Pancreas (tissue), 10 donors: ENCODE measurements at regions not wholly inside any gene's neighbourhood (a gene's known extent, or its start where the extent isn't known, plus 50 kb on each side); places are given as distances from the start of the nearest gene placed in this dataset.

Source experiments
- ATAC-seq, 4 donors: fragments of 200-7000 bp; cut with Tn5 transposase; one replicate each; pipeline versions ENCODE4 v1.8.0 to v1.9.1; 2020; ENCODE audit warnings: mild to moderate bottlenecking in 4 of 4, moderate library complexity in 4 of 4
- DNase-seq, 6 donors: peaks; one replicate each; pipeline ENCODE4 v3.0.0-alpha.2; 2020
- FAIRE-seq: peaks from 2 replicates; lab custom pipeline; 2012; peaks lifted over from hg19 to GRCh38; lab: Jason Lieb, UNC
- H3K27ac ChIP-seq, 4 donors: fragments of 200-600 bp; sonication (generic); 1 replicate in 3 of 4; 2 replicates in 1 of 4; pipeline versions ENCODE4 v1.5.0 to v1.8.0; 2020
- H3K27me3 ChIP-seq, 4 donors: fragments of 200-600 bp; one replicate each; pipeline ENCODE4 v1.8.0; 2021
- H3K36me3 ChIP-seq, 3 donors: fragments of 200-600 bp; sonication (generic) in 1 of 3; one replicate each; pipeline versions ENCODE4 v1.5.0 to v1.8.0; 2020 to 2021
- H3K4me1 ChIP-seq, 3 donors: fragments of 200-600 bp; one replicate each; pipeline ENCODE4 v1.8.0; 2021
- H3K4me3 ChIP-seq, 4 donors: fragments of 200-600 bp; sonication (generic) in 2 of 4; one replicate each; pipeline versions ENCODE4 v1.5.0 to v1.8.0; 2020 to 2021
- H3K9me3 ChIP-seq, 4 donors: fragments of 200-600 bp; one replicate each; pipeline ENCODE4 v1.8.0; 2021
- WGBS, 2 donors: extraction: QIAGEN DNeasy Blood & Tissue Kit; methylation state at CpG; one replicate each; pipeline ENCODE4 v1.1.7; 2013; 5-methylcytosine and 5-hydroxymethylcytosine counted together
- intact Hi-C, 3 donors: fragments of 100-400 bp; cut with DNase I; formaldehyde crosslinking; loops; one replicate each; pipeline versions ENCODE4 v1.11.1 to v1.14.2; 2022
- TF ChIP-seq, protein P1 (sequence below), 4 donors: fragments of 200-600 bp; sonication (generic) in 3 of 4; IDR thresholded peaks; one replicate each; pipeline versions ENCODE4 v1.5.0 to v1.8.0; 2021; ENCODE audit warnings: antibody characterized with exemption in 4 of 4
- donor health status: healthy with polysubstance abuse.
- donor health status: DM: no; HTN: no; CAD: no; lungs with moderate emphysema.
- donor health status: DM: no; HTN: no; CAD: no.
- donor health status: control.
- donor health status: control.
- donor health status: Bipolar disorder and iron deficiency.
- donor health status: DM: yes; HTN: yes; CAD: no.
- donor health status: DM: no; HTN: no; CAD: no.
- donor health status: DM: no; HTN: no; CAD: no.
- donor health status: DM: yes; HTN: yes; CAD: no.

DNA sequence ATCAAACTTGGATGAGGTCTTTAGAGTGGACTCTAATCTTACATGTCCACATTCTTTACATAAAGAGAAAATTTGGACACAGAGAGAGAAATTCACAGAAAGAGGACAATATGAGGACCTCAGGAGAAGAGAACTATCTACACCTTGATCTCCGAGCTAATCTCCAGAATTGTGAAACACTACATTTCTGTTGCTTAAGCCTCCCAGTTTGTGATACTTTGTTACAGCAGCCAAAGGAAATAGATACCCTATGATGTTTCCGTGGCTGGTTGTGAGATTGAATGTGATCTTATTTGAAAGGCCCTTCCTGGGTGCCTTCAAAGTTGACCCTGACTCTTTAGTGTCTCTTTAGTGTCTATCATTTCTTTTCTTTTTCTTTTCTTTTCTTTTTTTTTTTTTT is 326.1 kb upstream of the CLNK start:
- ATAC-seq: no peak
- no peak for FAIRE-seq
- Histone ChIP-seq H3K27ac (no peak overlapping the region), H3K4me3 (no peak overlapping the region), H3K27me3 (no peaks in the 10 kb centered on the region), H3K9me3 (no peaks in the 10 kb centered on the region), H3K4me1 (no peaks in the 10 kb centered on the region), H3K36me3 (no peaks in the 10 kb centered on the region)
- 72 to 77% methylated on average over 2 of the region's 2 CpGs for WGBS, 2 donors
- DNase-seq: no peak
- intact Hi-C loops: no loop called here
- TF ChIP-seq, protein P1, sequence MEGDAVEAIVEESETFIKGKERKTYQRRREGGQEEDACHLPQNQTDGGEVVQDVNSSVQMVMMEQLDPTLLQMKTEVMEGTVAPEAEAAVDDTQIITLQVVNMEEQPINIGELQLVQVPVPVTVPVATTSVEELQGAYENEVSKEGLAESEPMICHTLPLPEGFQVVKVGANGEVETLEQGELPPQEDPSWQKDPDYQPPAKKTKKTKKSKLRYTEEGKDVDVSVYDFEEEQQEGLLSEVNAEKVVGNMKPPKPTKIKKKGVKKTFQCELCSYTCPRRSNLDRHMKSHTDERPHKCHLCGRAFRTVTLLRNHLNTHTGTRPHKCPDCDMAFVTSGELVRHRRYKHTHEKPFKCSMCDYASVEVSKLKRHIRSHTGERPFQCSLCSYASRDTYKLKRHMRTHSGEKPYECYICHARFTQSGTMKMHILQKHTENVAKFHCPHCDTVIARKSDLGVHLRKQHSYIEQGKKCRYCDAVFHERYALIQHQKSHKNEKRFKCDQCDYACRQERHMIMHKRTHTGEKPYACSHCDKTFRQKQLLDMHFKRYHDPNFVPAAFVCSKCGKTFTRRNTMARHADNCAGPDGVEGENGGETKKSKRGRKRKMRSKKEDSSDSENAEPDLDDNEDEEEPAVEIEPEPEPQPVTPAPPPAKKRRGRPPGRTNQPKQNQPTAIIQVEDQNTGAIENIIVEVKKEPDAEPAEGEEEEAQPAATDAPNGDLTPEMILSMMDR (IDR thresholded peaks at IDR 0.05): no peak

DNA sequence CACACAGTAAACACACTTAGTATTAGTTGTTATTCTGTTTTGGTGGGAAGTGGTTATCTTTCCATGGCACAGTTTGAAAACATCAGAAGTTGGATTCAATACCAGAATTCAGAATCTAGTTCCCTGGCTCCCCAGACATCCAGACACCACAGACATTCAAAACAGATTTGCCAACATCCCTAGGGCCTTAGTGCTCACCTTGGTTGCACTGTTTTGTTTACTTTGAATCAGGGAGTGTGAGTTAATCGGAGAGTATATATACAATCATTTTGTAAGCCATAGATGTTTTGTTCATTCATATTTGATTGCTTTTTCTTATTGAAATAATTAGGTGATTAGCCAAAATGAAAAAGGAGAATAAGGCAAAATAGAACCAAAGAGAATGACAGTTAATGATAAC is 324.7 kb upstream of the CLNK start:
- FAIRE-seq: no peak

DNA sequence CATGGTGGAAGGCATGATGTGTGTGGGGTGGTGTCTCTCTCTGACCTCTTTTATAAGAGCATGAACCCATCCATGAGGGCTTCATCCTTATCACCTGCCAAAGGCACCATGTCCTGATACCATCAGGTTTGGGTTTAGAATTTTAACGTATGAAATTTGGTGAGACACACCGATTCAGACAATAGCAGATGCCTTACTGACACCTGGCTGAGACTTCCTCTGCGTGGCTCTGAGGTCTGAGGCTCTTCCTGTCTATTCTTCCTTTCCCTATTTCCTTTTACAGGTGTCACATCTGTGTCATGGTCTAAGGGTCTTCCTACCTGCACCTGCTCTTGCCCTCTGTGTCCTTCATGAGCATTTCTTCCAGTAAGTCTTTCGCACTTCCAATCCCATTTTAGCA is 320.7 kb upstream of the CLNK start:
- TF ChIP-seq, protein P1 (IDR thresholded peaks at IDR 0.05): no peak
- FAIRE-seq: no peak
- ATAC-seq: no peak

More for the DNA sequence above, 324.7 kb upstream of the CLNK start:
- H3K4me3 ChIP-seq: no peak overlapping the region
- WGBS, 2 donors: 47 to 82% methylated on average over 1 of the region's 1 CpG
- no peaks in the 10 kb centered on the region for H3K36me3 ChIP-seq
- ATAC-seq (no peak), DNase-seq (no peak)
- H3K4me1 ChIP-seq: no peaks in the 10 kb centered on the region
- H3K9me3 ChIP-seq: no peaks in the 10 kb centered on the region
- TF ChIP-seq, protein P1 (IDR thresholded peaks at IDR 0.05): no peak
- intact Hi-C loops: no loop called here
- H3K27ac ChIP-seq: no peak overlapping the region
- no peaks in the 10 kb centered on the region for H3K27me3 ChIP-seq

DNA sequence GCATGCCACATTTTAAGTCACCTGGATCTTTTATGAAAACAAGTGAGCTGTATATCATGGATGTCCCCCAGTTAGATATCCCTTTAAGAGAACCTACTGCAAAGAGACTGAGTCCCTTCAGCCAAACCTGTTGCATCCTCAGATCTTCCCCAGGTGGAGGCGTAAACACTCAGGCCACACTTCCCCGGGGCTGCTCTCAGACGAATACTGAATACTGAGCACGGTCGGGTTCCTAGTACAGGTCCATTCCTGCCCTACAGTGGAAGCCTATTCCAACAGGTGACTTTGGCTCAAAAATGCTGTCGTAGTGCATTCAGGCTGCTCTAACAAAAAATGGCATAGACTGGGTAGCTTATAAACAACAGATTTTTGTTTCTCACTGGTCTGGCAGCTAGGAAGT is 320.2 kb upstream of the CLNK start:
- Histone ChIP-seq H3K27me3 (no peaks in the 10 kb centered on the region), H3K36me3 (no peaks in the 10 kb centered on the region), H3K4me1 (no peaks in the 10 kb centered on the region), H3K9me3 (no peaks in the 10 kb centered on the region), H3K4me3 (no peak overlapping the region), H3K27ac (no peak overlapping the region)
- ATAC-seq (no peak), DNase-seq (no peak), FAIRE-seq (no peak)
- intact Hi-C loops: no loop called here
- TF ChIP-seq, protein P1 (IDR thresholded peaks at IDR 0.05): no peak
- 50 to 51% methylated on average over 6 of the region's 6 CpGs for WGBS, 2 donors

More for the DNA sequence above, 320.7 kb upstream of the CLNK start:
- Histone ChIP-seq H3K9me3 (no peaks in the 10 kb centered on the region), H3K4me3 (no peak overlapping the region), H3K27ac (no peak overlapping the region), H3K27me3 (no peaks in the 10 kb centered on the region), H3K4me1 (no peaks in the 10 kb centered on the region), H3K36me3 (no peaks in the 10 kb centered on the region)
- DNase-seq: no peak
- 68 to 77% methylated on average over 4 of the region's 4 CpGs for WGBS, 2 donors
- intact Hi-C loops: no loop called here

DNA sequence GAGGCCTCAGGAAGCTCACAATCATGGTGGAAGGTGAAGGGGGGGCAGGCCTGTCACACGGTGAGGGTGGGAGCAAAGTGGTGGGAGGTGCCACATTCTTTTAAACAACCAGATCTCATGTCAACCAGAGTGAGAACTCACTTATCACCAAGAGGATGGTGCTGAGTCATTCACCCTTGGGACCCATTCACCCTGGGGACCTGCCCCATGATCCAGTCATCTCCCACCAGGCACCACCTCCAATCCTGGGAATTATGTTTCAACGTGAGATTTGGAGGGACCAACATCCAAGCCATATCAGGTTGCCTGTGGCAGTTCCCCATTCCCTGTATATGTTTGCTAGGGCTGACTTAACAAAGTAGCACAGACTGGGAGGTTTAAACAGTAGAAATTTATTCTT is 318.4 kb upstream of the CLNK start:
- Histone ChIP-seq H3K36me3 (no peaks in the 10 kb centered on the region), H3K4me1 (no peaks in the 10 kb centered on the region), H3K27ac (no peak overlapping the region), H3K4me3 (no peak overlapping the region), H3K9me3 (no peaks in the 10 kb centered on the region), H3K27me3 (no peaks in the 10 kb centered on the region)
- ATAC-seq: no peak
- TF ChIP-seq, protein P1 (IDR thresholded peaks at IDR 0.05): no peak
- WGBS, 2 donors: 58 to 66% methylated on average over 2 of the region's 2 CpGs
- no peak for DNase-seq
- FAIRE-seq: no peak
- intact Hi-C loops: no loop called here
